Mesothelial cell of epicardium (in vitro differentiated cells): ENCODE measurements at regions not wholly inside any gene's neighbourhood (a gene's known extent, or its start where the extent isn't known, plus 50 kb on each side); places are given as distances from the start of the nearest gene placed in this dataset.

Experiments used
- DNase-seq, 2 experiments: peaks; one replicate each; pipeline ENCODE4 v3.0.0; 2021; ENCODE audit warnings: low spot score in 2 of 2; ENCODE audit not compliant: unreplicated experiment in 2 of 2
- H3K27ac Mint-ChIP-seq: 2 replicates; pipeline ENCODE4 v1.8.0; 2021; ENCODE audit warnings: mixed read lengths
- H3K27me3 Mint-ChIP-seq: 2 replicates; pipeline ENCODE4 v1.8.0; 2021; ENCODE audit warnings: low read depth, mixed read lengths
- H3K36me3 Mint-ChIP-seq: 2 replicates; pipeline ENCODE4 v1.8.0; 2021; ENCODE audit warnings: mixed read lengths
- H3K4me1 Mint-ChIP-seq: 2 replicates; pipeline ENCODE4 v1.8.0; 2021; ENCODE audit warnings: mixed read lengths
- H3K4me3 Mint-ChIP-seq: 2 replicates; pipeline ENCODE4 v1.8.0; 2021; ENCODE audit warnings: mild to moderate bottlenecking, moderate library complexity, mixed read lengths
- H3K9me3 Mint-ChIP-seq: 2 replicates; pipeline ENCODE4 v1.8.0; 2021; ENCODE audit warnings: mixed read lengths
- TF ChIP-seq, protein P1 (sequence below): fragments of 200-600 bp; sonication (generic); IDR thresholded peaks from one replicate; pipeline ENCODE4 v1.5.0; 2021; ENCODE audit warnings: antibody characterized with exemption; ENCODE audit not compliant: unreplicated experiment

GRCh38 chr21:29443411-29444010 lies 144.8 kb downstream of the BACH1 start:
- peaks cover 7% of the 10 kb centered on the region for H3K4me1 Mint-ChIP-seq
- H3K36me3 Mint-ChIP-seq: peaks cover 9% of the 10 kb centered on the region
- H3K9me3 Mint-ChIP-seq: peaks cover 13% of the 10 kb centered on the region
- DNase-seq: no peak
- TF ChIP-seq, protein P1, sequence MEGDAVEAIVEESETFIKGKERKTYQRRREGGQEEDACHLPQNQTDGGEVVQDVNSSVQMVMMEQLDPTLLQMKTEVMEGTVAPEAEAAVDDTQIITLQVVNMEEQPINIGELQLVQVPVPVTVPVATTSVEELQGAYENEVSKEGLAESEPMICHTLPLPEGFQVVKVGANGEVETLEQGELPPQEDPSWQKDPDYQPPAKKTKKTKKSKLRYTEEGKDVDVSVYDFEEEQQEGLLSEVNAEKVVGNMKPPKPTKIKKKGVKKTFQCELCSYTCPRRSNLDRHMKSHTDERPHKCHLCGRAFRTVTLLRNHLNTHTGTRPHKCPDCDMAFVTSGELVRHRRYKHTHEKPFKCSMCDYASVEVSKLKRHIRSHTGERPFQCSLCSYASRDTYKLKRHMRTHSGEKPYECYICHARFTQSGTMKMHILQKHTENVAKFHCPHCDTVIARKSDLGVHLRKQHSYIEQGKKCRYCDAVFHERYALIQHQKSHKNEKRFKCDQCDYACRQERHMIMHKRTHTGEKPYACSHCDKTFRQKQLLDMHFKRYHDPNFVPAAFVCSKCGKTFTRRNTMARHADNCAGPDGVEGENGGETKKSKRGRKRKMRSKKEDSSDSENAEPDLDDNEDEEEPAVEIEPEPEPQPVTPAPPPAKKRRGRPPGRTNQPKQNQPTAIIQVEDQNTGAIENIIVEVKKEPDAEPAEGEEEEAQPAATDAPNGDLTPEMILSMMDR: no peak
- no peak overlapping the region for H3K27ac Mint-ChIP-seq
- no peak overlapping the region for H3K4me3 Mint-ChIP-seq
- no peaks in the 10 kb centered on the region for H3K27me3 Mint-ChIP-seq

DNA sequence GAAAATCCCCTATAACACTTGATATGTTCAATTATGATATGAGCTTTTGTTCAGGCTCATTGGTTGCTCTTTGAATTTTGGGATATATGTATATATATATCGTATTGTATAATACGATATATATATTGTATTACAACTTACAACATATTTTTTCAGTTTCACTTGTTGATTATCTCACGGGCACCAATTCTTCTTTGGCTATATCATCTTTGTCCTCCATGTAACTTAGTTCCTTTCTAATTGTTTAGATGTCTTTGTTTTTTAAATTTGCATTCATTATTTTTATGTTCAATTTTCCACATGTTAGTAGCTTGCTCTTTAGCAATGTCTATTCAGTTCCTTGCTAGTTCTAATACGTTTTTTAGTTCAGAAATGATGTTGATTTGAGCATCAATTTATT lies 150.0 kb downstream of the BACH1 start:
- Mint-ChIP-seq H3K9me3 (peaks cover 38% of the 10 kb centered on the region), H3K36me3 (peaks cover 31% of the 10 kb centered on the region), H3K4me3 (no peak overlapping the region), H3K27me3 (no peaks in the 10 kb centered on the region), H3K4me1 (no peaks in the 10 kb centered on the region), H3K27ac (no peak overlapping the region)
- TF ChIP-seq, protein P1: no peak
- DNase-seq: no peak

DNA sequence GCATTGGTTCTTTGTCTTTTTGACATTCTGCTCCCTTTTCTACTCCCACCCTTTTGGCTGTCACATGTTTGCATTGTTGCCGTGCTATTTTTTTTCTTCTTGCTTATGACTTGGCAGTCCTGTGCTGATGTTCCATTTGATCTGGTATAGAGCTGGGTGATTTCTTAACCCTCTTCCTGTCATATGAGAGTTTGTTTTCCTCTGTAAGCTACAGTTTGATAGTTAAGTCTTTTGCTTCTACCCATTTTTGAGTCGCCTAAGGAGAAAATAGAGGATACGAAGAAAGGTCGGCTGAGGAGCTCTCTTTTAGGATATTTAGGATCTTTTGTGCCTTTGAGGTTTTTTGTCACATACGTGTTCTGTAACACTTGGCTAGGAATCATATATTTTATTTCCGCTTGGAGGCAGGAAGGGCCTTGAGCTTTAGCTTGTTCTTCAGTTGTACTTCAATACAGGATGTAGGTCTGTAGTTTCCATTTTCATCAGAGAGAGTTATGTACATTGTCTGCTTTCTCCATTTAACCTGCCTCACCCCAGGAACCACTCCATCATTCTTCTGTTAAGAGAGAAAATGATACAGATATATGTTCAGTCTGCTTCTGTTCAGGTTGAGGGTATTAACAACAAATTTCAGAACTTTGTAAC lies 150.7 kb downstream of the BACH1 start:
- no peaks in the 10 kb centered on the region for H3K27me3 Mint-ChIP-seq
- H3K4me3 Mint-ChIP-seq: no peak overlapping the region
- peaks cover 31% of the 10 kb centered on the region for H3K36me3 Mint-ChIP-seq
- no peak overlapping the region for H3K27ac Mint-ChIP-seq
- TF ChIP-seq, protein P1: no peak
- H3K4me1 Mint-ChIP-seq: no peaks in the 10 kb centered on the region
- no peak for DNase-seq
- peaks cover 32% of the 10 kb centered on the region for H3K9me3 Mint-ChIP-seq

DNA sequence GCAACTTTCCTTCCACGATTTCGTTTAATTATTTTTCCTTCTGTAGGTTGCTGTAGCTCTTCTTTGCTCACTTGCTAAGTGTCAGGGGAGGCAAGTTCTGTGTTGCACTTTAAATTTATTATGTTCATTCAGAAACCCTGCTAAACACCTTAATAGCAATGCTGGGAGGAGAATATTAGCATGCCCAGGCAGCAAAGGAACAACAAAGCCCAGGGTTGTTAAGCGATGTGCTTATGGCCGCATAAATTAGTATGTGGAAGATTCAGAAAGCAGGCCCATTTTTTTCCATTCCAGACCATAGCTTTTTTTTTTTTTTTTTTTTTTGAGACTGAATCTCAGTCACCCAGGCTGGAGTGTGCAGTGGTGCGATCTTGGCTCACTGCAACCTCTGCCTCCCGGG lies 151.3 kb downstream of the BACH1 start:
- H3K4me1 Mint-ChIP-seq: no peaks in the 10 kb centered on the region
- H3K27ac Mint-ChIP-seq: no peak overlapping the region
- H3K27me3 Mint-ChIP-seq: no peaks in the 10 kb centered on the region
- DNase-seq: no peak
- H3K4me3 Mint-ChIP-seq: no peak overlapping the region
- H3K9me3 Mint-ChIP-seq: peaks cover 34% of the 10 kb centered on the region
- peaks cover 32% of the 10 kb centered on the region for H3K36me3 Mint-ChIP-seq
- TF ChIP-seq, protein P1: no peak

DNA sequence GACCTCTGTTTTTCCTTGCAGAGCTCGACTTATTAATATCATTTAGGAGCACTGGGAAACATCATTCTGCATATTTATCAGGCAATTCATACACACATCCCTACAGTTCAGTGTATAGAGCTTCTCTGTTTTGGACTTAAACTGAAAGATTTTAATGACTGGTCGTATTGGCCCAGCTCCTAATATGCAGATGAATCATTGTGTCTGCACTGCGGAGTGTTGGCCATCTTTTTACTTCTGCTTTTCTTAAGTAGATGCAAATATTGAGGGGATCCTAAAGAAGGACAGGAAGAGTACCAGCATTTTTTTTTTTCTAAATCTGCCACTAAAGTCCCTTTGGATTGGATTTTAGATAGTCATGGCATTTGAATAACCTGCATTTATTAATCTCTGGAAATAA lies 154.8 kb downstream of the BACH1 start:
- H3K4me3 Mint-ChIP-seq: no peak overlapping the region
- peaks cover 27% of the 10 kb centered on the region for H3K36me3 Mint-ChIP-seq
- DNase-seq: no peak
- no peaks in the 10 kb centered on the region for H3K27me3 Mint-ChIP-seq
- H3K27ac Mint-ChIP-seq: no peak overlapping the region
- H3K9me3 Mint-ChIP-seq: peaks cover 27% of the 10 kb centered on the region
- H3K4me1 Mint-ChIP-seq: no peaks in the 10 kb centered on the region
- TF ChIP-seq, protein P1: no peak
